ENCODE measurements at regions not wholly inside any gene's neighbourhood (a gene's known extent, or its start where the extent isn't known, plus 50 kb on each side); places are given as distances from the start of the nearest gene placed in this dataset.
"Not testable (repeated sequence)": the region's sequence is repeated elsewhere in the genome, so short reads cannot be mapped to it uniquely, and the experiment has no call there.

DNA sequence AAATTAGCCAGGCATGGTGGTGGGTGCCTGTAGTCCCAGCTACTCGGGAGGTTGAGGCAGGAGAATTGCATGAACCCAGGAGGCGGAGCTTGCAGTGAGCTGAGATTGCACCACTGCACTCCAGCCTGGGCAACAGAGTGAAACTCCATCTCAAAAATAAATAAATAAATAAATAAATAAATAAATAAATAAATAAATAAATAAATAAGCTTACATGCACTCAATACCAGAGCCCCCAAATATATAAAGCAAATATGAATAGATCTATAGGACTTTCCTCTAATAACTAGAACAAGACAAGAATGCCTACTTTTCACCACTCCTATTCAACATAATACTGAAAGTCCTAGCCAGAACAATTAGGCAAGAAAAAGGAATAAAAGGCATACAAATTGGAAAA, 147.5 kb upstream of the SOX6 start:
- H2AFZ ChIP-seq (ENCODE audit: low read length); H4K20me1 ChIP-seq (ENCODE audit: insufficient read depth, low read length); ATAC-seq; H3K4me3 ChIP-seq (replicated peaks in 1 of 3; ENCODE audit: insufficient read depth in 1 of 3, low read depth in 2 of 3, low read length in 3 of 3); H3K27ac ChIP-seq (ENCODE audit: extremely low read length, insufficient read depth, low read length); BruUV-seq (replicated peaks); H3K36me3 ChIP-seq (replicated peaks in 1 of 2; ENCODE audit: control insufficient read depth in 1 of 2, insufficient read depth in 2 of 2, low read length in 2 of 2); FAIRE-seq; H3K4me2 ChIP-seq (ENCODE audit: low read depth, low read length); in situ Hi-C loops (cut with HindIII; ENCODE audit: extremely low pct_ligation_motif_present, low pct_unique_long_range_greater_than_20kb); POLR2A ChIA-PET; H3K4me1 ChIP-seq (ENCODE audit: insufficient read depth, low read length); CTCF ChIA-PET (ENCODE audit: low intra/inter-chr PET ratio, low total read pairs); H3K9me3 ChIP-seq (ENCODE audit: low read length); H3K9ac ChIP-seq (ENCODE audit: insufficient read depth, low read depth, low read length); H3K27me3 ChIP-seq (ENCODE audit: control insufficient read depth in 1 of 2, insufficient read depth in 2 of 2, low read length in 2 of 2); H3K79me2 ChIP-seq (ENCODE audit: insufficient read depth, low read length); intact Hi-C loops (cut with micrococcal nuclease; ENCODE audit: unreplicated experiment); DNase-seq (ENCODE audit: low spot score): not testable (repeated sequence)
- WGBS (ENCODE audit: low lambda C conversion rate): 51% methylated on average over 2 of the region's 2 CpGs

- Histone ChIP-seq H3K27me3 (ENCODE audit: control insufficient read depth in 1 of 2, insufficient read depth in 2 of 2, low read length in 2 of 2) (no peaks in the 10 kb centered on the region; a peak in 1 of 5 replicates), H3K9ac (ENCODE audit: insufficient read depth, low read depth, low read length) (no peak overlapping the region), H3K79me2 (ENCODE audit: insufficient read depth, low read length) (no peaks in the 10 kb centered on the region), H3K4me1 (ENCODE audit: insufficient read depth, low read length) (no peaks in the 10 kb centered on the region), H3K27ac (ENCODE audit: extremely low read length, insufficient read depth, low read length) (no peak overlapping the region), H3K4me3 (replicated peaks in 1 of 3; ENCODE audit: insufficient read depth in 1 of 3, low read depth in 2 of 3, low read length in 3 of 3) (no peak overlapping the region), H4K20me1 (ENCODE audit: insufficient read depth, low read length) (no peaks in the 10 kb centered on the region), H3K4me2 (ENCODE audit: low read depth, low read length) (no peak overlapping the region), H3K36me3 (replicated peaks in 1 of 2; ENCODE audit: control insufficient read depth in 1 of 2, insufficient read depth in 2 of 2, low read length in 2 of 2) (no peaks in the 10 kb centered on the region), H3K9me3 (ENCODE audit: low read length) (no peaks in the 10 kb centered on the region), H2AFZ (ENCODE audit: low read length) (no peak overlapping the region)
- ChIA-PET POLR2A (no interaction called here), CTCF (ENCODE audit: low intra/inter-chr PET ratio, low total read pairs) (no interaction called here)
- intact Hi-C loops (cut with micrococcal nuclease; ENCODE audit: unreplicated experiment) (no loop called here), in situ Hi-C loops (cut with HindIII; ENCODE audit: extremely low pct_ligation_motif_present, low pct_unique_long_range_greater_than_20kb) (no loop called here)
- BruUV-seq (replicated peaks): no TSS peak
- ATAC-seq (no peak), FAIRE-seq (no peak), DNase-seq (ENCODE audit: low spot score) (no peak)
- TF ChIP-seq GTF2F1 (IDR thresholded peaks at IDR 0.05; ENCODE audit: low read length) (no peak), EHMT2 (IDR thresholded peaks at IDR 0.05; ENCODE audit: borderline replicate concordance, low read depth, low read length) (no peak), HIVEP1 (CRISPR knock-in tag; IDR thresholded peaks at IDR 0.05) (no peak), MIXL1 (CRISPR knock-in tag; IDR thresholded peaks at IDR 0.05) (no peak), NRL (CRISPR knock-in tag; IDR thresholded peaks at IDR 0.05; ENCODE audit: borderline replicate concordance) (no peak), ZNF605 (CRISPR knock-in tag; IDR thresholded peaks at IDR 0.05) (no peak), ZNF383 (CRISPR knock-in tag; IDR thresholded peaks at IDR 0.05; ENCODE audit: borderline replicate concordance) (no peak), SP5 (CRISPR knock-in tag; IDR thresholded peaks at IDR 0.05; ENCODE audit: borderline replicate concordance, low read depth) (no peak), ZNF501 (CRISPR knock-in tag; IDR thresholded peaks at IDR 0.05) (no peak), UBTF (CRISPR knock-in tag; IDR thresholded peaks at IDR 0.05) (no peak), PHF8 (CRISPR knock-in tag; IDR thresholded peaks at IDR 0.05) (no peak), NR2F6 (IDR thresholded peaks at IDR 0.05) (no peak), NR2F6 (CRISPR knock-in tag; IDR thresholded peaks at IDR 0.05) (no peak), ZNF30 (CRISPR knock-in tag; IDR thresholded peaks at IDR 0.05) (no peak), KMT2A (CRISPR knock-in tag; IDR thresholded peaks at IDR 0.05) (no peak)
- TF ChIP-seq, protein P1, sequence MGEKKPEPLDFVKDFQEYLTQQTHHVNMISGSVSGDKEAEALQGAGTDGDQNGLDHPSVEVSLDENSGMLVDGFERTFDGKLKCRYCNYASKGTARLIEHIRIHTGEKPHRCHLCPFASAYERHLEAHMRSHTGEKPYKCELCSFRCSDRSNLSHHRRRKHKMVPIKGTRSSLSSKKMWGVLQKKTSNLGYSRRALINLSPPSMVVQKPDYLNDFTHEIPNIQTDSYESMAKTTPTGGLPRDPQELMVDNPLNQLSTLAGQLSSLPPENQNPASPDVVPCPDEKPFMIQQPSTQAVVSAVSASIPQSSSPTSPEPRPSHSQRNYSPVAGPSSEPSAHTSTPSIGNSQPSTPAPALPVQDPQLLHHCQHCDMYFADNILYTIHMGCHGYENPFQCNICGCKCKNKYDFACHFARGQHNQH (CRISPR knock-in tag; IDR thresholded peaks at IDR 0.05): no peak
Measured at GRCh38 chr11:16494918-16495691, 138.8 kb upstream of the SOX6 start.
